Stimulated activated CD4-positive, alpha-beta T cell treated with anti-CD3 and anti-CD28 coated beads, TNF-alpha, amount 100 ng/mL, for 1 hour (primary cell): ENCODE measurements at regions not wholly inside any gene's neighbourhood (a gene's known extent, or its start where the extent isn't known, plus 50 kb on each side); places are given as distances from the start of the nearest gene placed in this dataset.

Experiments used
- DNase-seq, 3 donors: peaks; one replicate each; pipeline ENCODE4 v3.0.0-alpha.2; 2020; ENCODE audit warnings: low read depth in 3 of 3, low spot score in 1 of 3

GRCh38 chr9:99680191-99680590 is 141.5 kb upstream of the NR4A3 start:
- DNase-seq: no peak

- no peak for DNase-seq
Observed at GRCh38 chr9:99681113-99681512, 140.6 kb upstream of the NR4A3 start.

GRCh38 chr9:99682378-99682777 is 139.3 kb upstream of the NR4A3 start:
- no peak for DNase-seq

GRCh38 chr9:99682870-99683269 is 138.8 kb upstream of the NR4A3 start:
- no peak for DNase-seq

GRCh38 chr9:99690573-99690972 is 131.1 kb upstream of the NR4A3 start:
- no peak for DNase-seq

GRCh38 chr9:99693888-99694287 is 127.8 kb upstream of the NR4A3 start:
- no peak for DNase-seq

- DNase-seq: no peak
Observed at GRCh38 chr9:99694393-99694792, 127.3 kb upstream of the NR4A3 start.

- DNase-seq: no peak
Observed at GRCh38 chr9:99699396-99699795, 122.3 kb upstream of the NR4A3 start.

GRCh38 chr9:99712214-99712613 is 109.5 kb upstream of the NR4A3 start:
- DNase-seq: no peak

GRCh38 chr9:99713838-99714306 is 107.8 kb upstream of the NR4A3 start:
- DNase-seq: no peak

- DNase-seq: no peak
Observed at GRCh38 chr9:99718631-99719030, 103.1 kb upstream of the NR4A3 start.

GRCh38 chr9:99720455-99721050 is 101.1 kb upstream of the NR4A3 start:
- DNase-seq: no peak

- DNase-seq: no peak
Observed at GRCh38 chr9:99721898-99722297, 99.8 kb upstream of the NR4A3 start.

GRCh38 chr9:99722877-99723276 is 98.8 kb upstream of the NR4A3 start:
- DNase-seq: no peak

GRCh38 chr9:99724640-99725039 is 97.0 kb upstream of the NR4A3 start:
- no peak for DNase-seq

- DNase-seq: no peak
Observed at GRCh38 chr9:99725852-99726251, 95.8 kb upstream of the NR4A3 start.

GRCh38 chr9:99726758-99727157 is 94.9 kb upstream of the NR4A3 start:
- DNase-seq: no peak

- DNase-seq: no peak
Observed at GRCh38 chr9:99730062-99730461, 91.6 kb upstream of the NR4A3 start.

- DNase-seq: no peak
Observed at GRCh38 chr9:99731950-99732349, 89.7 kb upstream of the NR4A3 start.

- DNase-seq: no peak
Observed at GRCh38 chr9:99732715-99733114, 89.0 kb upstream of the NR4A3 start.

GRCh38 chr9:99735041-99735440 is 86.6 kb upstream of the NR4A3 start:
- no peak for DNase-seq

GRCh38 chr9:99736291-99736690 is 85.4 kb upstream of the NR4A3 start:
- no peak for DNase-seq

GRCh38 chr9:99737649-99738048 is 84.0 kb upstream of the NR4A3 start:
- DNase-seq: no peak

GRCh38 chr9:99743006-99743405 is 78.7 kb upstream of the NR4A3 start:
- no peak for DNase-seq
